IPS-NIHi7 (cell line): ENCODE measurements at regions not wholly inside any gene's neighbourhood (a gene's known extent, or its start where the extent isn't known, plus 50 kb on each side); places are given as distances from the start of the nearest gene placed in this dataset.
A peak's percentile ranks its signal among the peaks of the same experiment; 100 is the strongest.
"Not testable (repeated sequence)": the region's sequence is repeated elsewhere in the genome, so short reads cannot be mapped to it uniquely, and the experiment has no call there.

Source experiments
- DNase-seq: peaks from one replicate; pipeline ENCODE4 v3.0.0; 2012; ENCODE audit warnings: mixed read lengths; ENCODE audit errors: extremely low spot score

DNA sequence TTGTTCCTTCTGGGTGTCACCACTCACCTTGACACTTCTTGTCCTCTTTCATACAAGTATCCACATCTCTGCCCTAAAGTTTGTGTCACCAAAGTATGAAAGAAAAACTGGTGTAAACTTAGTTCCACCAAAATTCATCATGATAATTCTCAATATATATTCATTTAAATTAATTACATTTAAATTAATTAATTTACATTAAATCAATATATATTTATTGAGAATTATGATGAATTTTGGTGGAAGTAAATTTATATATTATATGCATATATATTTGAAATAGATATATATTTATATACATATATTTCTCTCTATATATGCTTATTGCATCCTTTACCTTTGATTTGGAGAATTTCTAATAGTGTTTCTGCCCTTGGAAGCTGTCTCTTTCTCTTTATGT is 828.3 kb downstream of the PDCD6IP start:
- no peak for DNase-seq

DNA sequence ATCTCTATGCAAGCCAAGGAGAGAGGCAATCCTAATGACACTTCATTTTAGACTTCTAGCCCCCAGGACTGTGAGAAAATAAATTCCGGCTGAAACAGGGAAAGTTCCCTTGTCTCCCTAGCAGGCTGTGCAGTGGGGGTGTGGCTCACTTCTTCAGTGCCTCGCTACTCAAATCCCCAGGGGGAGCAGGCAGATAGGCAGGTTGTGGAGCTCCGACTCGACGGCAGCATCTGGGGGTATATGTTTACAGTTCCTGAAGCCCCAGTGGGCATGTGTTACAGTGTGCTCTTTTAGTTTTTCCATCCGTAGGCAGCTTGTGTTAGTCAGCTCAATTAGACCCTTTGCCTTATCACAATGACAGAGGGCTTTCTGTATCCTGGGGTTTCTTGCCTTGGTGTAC is 836.5 kb downstream of the PDCD6IP start:
- DNase-seq = no peak

DNA sequence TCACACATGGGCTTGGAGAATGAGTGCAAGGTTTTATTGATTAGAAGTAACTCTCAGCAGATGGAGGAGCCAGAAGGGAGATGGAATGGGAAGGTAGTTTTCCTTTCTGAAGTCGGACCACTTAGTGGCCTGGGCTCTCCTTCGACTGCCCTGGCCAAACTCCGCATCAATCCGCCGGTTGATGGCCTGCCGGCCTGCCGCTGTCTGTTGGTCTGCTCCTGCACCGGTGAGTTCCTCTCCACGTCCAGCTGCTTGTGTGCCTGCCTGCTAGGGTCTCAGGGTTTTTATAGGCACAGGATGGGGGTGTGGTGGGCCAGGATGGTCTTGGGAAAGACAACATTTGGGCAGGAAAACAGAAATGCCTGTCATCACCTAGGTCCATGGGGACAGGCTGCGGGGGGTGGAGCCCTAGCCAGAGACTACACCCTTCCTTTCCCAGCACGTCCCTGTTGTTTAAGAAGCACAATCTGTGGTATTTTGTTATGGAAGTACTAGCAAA is 837.0 kb downstream of the PDCD6IP start:
- no peak for DNase-seq

DNA sequence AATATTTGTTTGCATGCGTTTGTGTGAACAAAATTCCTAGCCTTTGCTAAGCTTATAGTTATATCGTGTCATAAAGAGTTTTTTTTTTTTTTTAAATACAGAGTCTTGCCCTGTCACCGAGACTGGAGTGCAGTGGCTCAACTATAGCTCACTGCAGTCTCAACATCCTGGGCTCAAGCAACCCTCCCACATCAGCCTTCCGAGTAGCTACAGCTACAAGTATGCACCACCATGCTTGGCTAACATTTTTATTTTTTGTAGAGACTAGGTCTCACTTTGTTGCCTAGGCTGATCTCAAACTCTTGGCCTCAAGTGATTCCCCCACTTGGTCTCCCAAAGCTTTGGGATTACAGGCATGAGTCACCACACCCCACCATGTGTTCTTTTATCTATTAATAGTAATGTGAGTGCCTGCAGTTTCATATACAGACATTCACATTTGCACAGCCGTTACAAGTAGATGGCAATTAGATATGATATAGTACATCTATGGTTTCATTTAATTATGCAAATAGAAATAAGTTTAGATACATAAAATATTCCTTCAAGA is 848.6 kb downstream of the PDCD6IP start:
- no peak for DNase-seq

DNA sequence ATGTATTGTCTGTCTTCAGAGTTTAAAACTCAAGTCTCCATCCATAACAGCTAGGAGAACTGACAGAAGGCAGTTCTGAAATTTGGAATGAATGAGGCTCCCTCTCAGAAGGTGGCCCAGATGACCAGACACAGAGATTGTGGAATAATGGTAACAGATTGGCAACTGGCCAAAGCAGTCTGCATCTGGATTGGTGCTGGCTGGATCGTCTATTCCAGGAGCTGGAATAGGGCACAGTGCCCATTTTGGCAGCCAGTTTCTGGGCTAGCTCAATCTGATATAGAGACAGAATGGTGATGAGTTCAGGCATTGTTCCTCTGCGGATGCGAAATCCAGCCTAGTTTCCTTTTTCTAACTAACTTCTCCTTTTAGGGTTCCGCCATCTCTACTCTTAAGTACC is 851.7 kb downstream of the PDCD6IP start:
- no peak for DNase-seq

DNA sequence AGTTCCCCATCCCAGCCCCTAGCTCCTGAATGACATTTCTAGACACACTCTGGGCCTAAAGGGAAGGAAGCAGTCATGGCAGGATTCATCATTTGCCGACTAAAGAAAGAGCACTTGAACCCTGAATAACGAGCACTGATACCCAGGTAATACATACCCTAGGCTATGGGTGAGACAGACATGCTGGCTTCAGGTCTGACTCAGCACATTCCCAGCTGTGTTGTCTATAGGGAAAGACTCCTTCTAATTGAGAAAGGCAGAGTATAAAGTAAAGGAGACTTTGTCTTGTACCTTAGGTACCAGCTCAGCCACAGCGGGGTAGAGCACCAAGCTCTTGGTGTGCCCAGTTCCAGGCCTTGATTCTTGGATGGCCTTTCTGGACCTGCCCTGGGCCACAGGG is 870.5 kb downstream of the PDCD6IP start:
- no peak for DNase-seq

DNA sequence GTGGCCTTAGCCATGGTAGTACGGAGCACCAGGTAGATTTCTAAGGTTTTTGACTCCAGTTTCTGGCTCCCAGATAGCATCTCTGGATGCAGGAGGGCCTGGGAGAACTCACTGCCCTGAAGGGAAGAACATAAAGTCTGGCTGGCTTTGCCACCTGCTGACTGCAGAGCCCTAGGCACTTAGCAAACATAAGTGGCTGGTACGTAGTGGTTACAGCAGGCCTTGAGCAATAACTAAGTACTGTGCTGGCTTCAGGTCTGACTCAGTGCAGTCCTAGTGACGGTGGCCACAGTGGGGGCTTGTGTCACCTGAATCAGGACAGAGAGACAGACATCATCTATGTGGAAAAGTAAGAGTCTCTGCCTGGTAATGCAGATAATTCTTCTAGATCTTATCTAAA is 871.1 kb downstream of the PDCD6IP start:
- no peak for DNase-seq

DNA sequence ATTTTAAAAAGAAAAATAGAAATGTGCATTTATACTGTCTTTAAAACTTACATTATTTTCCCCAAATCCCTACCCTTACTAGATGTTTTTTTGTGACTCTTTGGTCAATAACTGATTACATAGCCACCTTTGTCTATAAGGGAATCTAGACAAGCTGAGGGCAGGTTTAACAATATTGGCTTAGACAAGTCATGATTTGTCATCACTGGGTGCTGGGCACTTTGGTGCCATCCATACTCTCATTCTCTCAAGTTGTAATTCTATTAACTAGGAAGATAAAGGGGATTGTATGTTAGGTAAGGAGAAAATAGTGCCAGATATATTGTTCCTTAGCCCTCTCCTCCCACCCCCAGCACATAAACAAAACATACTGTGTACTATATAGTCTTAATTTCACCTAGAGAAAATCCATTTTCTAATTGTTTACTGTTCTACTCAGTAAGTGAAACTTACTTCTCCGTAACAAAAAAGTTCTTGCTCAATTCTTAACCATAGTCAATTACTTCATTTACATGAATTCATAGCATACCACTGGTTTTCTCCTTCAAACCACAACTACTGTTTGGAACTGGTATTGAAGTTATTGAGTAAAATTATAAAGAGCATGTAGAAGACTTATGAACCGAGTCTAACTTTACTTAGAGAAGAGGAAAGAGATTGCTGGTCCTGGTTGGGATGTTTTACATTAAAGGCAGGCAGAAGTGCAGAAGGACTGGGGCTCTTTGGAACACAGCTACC is 877.1 kb downstream of the PDCD6IP start:
- no peak for DNase-seq

DNA sequence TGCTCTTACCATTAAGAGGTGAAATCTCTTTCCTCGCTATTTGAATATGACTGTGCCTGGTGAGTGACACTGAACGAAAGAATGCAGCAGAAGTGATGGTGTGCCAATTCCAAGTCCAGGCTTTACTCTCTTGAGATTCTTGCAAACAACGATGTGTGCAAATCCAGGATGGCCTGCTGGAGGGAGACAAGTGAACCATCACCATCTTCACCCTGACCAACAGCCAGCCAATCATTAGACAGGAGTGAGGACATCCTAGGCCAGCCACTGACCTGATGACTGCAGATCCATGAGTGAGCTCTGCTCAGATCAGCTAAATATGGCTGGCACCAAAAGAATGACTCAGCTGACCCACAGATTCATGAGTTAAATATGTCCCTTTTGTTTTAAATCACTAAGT is 878.0 kb downstream of the PDCD6IP start:
- no peak for DNase-seq

DNA sequence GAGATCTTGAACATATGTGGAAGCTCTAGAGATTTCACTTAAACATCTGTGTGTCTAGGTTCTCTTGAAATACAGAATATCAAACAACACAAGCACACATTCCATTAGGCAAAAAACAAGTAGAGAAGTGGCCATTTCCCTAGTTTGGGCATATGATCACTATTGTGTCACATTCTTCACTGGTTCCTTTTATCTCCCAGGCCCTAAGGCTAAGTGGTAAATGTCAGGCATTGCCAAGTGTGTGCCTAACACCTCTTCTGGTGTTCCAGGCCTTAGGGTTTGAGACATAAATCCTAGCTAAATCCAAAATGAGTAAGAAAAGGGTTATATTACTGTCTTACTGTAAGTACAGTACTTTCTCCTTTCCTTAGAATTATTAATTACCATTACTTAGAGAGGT is 880.1 kb downstream of the PDCD6IP start:
- DNase-seq = no peak

DNA sequence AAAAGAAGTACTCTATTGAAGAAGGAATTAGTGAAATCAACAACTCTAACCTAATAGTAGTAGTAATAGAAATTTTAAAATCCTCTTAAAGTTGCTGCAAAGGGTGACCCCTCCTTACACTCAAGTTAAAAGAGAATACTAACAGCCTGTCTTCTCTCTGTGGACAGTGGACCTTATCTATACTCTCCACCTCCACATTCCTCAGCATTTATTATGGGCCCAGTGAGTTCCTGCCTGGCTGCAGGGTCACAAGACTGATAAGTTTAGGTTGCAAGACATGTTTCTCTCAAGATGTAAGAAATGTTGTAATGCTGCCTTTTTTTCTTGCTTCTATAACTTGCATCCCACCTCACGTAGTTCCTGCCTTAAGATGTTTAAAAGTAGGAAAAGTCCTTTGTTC is 880.6 kb downstream of the PDCD6IP start:
- DNase-seq = not testable (repeated sequence)

DNA sequence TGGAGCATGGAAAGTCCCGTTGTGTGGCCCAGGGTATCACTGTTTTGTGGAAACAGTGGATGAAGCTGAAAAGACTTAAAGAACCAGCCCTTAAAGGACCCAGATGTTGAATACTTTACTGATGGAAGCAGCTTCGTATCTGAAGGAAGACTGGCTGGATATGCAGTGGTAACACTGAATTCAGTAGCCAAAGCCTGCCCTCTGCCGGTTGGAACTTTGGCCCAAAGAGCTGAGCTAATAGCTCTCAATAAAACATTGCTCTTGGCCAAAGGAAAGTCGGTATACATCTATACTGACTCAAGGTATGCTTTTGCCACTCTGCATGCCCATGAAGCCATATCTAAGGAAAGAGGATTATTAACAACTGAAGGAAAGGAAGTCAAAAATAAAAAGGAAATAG is 885.4 kb downstream of the PDCD6IP start:
- DNase-seq = peak; percentile 42

DNA sequence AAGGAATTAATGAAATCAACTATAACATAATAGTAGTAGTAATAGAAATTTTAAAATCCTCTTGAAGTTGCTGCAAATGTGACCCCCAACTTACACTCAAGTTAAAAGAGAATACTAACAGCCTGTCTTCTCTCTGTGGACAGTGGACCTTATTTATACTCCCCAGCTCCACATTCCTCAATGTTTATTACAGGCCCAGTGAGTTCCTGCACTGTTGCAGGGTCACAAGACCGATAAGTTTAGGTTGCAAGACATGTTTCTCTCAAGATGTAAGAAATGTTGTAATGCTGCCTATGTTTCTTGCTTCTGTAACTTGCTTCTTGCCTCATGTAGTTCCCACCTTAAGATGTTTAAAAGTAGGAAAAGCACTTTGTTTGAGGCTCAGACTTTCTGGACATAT is 888.1 kb downstream of the PDCD6IP start:
- no peak for DNase-seq

DNA sequence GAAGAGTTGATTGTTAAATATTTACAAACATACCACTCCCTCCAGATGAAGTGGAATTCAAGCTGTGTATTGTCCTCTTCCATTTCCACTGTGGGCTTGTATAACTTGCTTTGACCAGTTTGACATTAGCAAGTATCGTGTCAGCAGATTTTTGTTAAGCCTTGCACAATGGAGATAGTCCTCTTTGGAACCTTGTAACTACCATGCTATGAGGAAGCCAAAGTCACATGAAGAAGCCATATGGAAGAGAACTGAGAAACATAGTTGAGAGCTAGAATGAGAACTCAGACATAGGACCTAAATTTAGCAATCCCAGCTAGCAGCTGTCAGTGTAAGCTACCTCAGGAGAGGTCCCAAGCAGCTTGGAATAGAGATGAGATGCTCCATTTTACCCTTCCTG is 889.2 kb downstream of the PDCD6IP start:
- no peak for DNase-seq

DNA sequence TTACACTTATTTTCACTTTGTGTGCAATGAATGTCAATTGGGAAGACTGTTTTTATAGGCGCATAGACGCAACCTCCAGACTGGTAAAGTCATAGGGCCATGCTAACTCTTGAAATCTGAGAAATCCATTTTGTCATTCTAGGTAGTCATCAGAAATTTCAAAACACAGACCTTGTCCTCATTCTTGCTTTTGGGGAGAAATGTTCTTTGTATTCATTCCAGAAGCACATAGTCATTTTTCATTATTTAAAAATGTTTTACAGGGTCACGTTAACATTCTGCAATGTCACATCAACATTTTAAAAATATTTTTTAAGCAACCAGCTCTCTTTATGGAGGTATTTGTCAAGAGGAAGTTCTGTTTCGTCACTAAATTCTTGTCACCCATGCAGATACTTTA is 898.4 kb downstream of the PDCD6IP start:
- DNase-seq = no peak

DNA sequence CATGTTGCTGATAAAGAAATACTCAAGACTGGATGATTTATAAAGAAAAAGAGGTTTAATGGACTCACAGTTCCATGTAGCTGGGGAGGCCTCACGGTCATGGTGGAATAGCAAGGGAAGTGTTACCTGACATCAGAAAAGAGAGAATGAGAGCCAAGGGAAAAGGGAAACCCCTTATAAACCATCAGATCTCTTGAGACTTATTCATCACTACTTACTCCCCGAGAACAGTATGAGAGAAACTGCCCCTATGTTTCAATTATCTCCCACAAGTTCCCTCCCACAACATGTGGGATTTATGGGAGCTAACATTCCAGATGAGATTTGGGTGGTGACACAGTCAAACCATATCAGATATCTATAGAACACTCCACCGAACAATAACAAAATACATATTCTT is 904.6 kb downstream of the PDCD6IP start:
- no peak for DNase-seq

DNA sequence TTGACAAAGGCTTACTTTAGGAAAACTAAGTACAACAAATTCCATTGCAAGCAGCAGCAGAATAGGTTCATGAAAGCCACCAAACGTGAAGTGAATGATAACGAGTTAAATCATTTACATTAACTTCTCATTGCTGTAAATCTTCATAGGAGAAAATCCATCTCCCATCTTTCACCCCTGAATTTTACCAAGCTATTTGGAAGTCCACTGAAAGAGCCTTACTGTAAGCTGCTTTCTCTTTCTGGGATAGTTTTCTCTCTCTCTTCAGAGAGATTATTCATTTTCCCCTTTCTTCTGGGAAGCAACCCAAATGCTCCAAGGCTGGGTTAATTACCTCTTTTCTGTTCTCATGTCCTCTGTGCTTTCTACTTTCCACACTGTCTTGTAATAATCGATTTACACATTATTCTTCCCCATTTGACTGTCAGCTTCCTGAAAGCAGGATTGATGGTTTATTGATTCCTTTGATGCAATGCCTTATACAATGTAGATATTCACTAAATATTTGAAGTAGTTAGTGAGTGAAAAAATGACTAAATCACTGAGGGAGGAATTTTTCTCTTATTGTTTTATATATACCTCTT is 914.3 kb upstream of the ARPP21 start:
- DNase-seq = no peak

DNA sequence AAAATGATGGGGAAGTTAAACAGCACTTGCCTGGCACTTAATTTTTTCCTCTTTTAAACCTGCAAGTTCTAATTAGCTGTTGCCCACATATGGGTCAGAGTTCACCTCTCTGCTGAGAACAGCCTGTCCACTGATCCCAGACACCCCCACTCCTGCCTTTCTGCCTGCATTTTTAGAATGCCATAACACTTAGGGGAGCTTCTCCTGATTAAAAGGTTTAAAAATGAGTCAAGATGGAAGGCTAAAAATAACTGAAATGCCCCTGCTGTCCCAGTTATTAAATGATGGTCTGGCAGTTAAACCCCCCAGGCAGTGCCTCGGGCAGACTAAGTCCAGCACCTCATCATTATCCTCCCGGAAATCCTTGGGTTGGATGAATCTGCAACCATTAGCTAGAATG is 913.6 kb upstream of the ARPP21 start:
- no peak for DNase-seq

DNA sequence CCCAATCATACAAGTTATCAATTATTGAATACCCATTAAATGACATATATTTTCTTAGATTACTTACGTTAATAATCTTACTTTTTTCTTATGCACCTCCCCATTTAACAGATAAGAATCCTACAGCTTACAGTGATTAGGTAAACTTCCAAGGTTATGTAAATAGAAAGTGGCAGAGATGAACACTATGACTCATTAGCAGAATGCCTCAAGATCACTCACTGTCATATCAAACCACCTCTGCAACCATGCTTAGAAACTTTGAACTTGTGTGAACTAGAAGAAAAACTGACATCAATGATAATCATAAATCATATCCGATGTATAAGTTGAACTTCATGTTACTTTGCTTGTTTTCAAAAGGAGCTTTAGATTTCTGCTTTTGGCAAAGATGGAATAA is 911.6 kb upstream of the ARPP21 start:
- no peak for DNase-seq

DNA sequence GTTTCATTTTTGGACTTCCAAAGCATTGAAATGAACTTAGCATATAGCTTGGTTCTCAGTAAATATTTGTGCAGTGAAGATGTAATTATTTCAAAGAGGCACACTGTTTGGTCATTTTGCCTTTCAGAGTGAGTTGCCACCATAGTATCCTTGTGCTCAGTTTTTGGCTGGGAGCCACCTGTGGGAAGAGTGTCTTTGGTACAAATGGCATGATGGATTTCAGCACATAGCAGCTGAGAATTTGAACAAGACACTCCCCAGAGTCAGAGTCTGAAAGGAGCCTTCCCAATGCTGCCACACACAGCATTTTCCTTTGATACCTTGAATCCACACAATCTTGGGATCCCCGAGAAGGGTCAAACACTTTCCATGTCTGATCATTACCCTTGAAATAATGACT is 897.2 kb upstream of the ARPP21 start:
- no peak for DNase-seq

DNA sequence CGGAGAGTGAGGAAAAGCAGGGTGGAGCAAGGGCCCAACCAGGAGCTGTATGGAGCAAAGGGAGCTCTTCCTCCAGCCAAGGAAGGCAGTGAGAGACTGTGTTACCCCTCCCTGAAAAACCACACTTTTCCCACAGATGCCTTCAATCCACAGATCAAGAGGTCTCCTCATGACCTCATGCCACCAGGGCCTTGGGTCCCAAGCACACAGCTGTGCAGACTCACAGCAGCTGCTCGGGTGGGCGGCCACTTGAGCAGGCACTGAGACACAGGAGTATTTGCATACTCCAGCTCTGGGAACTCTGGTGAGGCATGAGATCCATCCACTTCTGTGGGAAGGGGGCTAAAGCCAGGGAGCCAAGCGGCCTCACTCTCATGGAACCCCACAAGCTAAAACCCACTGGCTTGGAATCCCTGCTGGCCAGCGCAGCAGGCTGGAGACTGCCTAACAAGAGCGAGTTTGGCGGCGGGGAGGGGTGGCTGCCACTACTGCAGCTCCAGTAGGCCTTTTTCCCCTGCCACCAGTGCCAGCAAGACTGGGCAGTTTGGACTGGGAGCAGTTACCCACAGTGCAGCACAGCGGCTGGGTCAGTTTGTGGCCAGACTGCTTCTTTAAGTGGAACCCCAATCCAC is 880.6 kb upstream of the ARPP21 start:
- no peak for DNase-seq

DNA sequence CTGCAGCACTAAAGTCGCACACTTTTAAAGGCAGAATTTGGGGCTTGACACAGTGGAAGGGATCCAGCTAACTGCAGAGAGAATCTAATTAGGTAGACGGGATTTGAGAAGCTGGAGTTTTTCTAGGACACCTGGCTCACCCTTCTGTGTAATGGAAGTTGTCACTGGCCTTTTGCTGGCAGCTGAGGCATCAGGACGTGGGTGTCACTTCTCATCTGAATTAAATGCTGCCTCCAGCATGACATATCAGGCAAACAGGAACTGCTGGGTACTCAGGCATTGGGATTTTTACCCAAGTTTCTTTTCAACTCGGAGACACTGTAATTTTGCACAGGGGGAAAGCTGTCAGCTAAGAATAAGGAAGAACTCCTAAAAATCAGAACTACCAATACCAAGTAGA is 861.9 kb upstream of the ARPP21 start:
- DNase-seq = no peak

DNA sequence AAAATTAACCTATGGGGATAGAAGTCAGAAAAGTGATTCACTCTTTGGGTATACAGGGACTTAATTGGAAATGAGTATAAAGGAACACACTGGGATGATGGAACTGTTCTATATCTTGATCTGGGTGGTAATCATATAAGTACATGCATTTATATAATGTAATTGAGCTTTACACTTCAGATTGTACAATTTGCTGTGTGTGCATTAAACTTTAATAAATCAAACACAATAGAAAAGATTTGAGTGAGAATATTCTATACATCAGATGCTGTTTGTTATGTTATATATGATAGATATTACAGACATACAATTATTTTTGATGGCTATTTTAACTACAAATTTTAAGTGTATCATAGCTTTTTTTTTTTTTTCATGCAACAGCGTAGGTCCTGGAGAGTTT is 860.2 kb upstream of the ARPP21 start:
- no peak for DNase-seq
